Pancreas (tissue), 10 donors: ENCODE measurements at regions not wholly inside any gene's neighbourhood (a gene's known extent, or its start where the extent isn't known, plus 50 kb on each side); places are given as distances from the start of the nearest gene placed in this dataset.
"Not testable (repeated sequence)": the region's sequence is repeated elsewhere in the genome, so short reads cannot be mapped to it uniquely, and the experiment has no call there.

Experiments
- ATAC-seq, 4 donors: fragments of 200-7000 bp; cut with Tn5 transposase; one replicate each; pipeline versions ENCODE4 v1.8.0 to v1.9.1; 2020; ENCODE audit warnings: mild to moderate bottlenecking in 4 of 4, moderate library complexity in 4 of 4
- DNase-seq, 6 donors: peaks; one replicate each; pipeline ENCODE4 v3.0.0-alpha.2; 2020
- FAIRE-seq: peaks from 2 replicates; lab custom pipeline; 2012; peaks lifted over from hg19 to GRCh38; lab: Jason Lieb, UNC
- H3K27ac ChIP-seq, 4 donors: fragments of 200-600 bp; sonication (generic); 1 replicate in 3 of 4; 2 replicates in 1 of 4; pipeline versions ENCODE4 v1.5.0 to v1.8.0; 2020
- H3K27me3 ChIP-seq, 4 donors: fragments of 200-600 bp; one replicate each; pipeline ENCODE4 v1.8.0; 2021
- H3K36me3 ChIP-seq, 3 donors: fragments of 200-600 bp; sonication (generic) in 1 of 3; one replicate each; pipeline versions ENCODE4 v1.5.0 to v1.8.0; 2020 to 2021
- H3K4me1 ChIP-seq, 3 donors: fragments of 200-600 bp; one replicate each; pipeline ENCODE4 v1.8.0; 2021
- H3K4me3 ChIP-seq, 4 donors: fragments of 200-600 bp; sonication (generic) in 2 of 4; one replicate each; pipeline versions ENCODE4 v1.5.0 to v1.8.0; 2020 to 2021
- H3K9me3 ChIP-seq, 4 donors: fragments of 200-600 bp; one replicate each; pipeline ENCODE4 v1.8.0; 2021
- CTCF ChIP-seq, 4 donors: fragments of 200-600 bp; sonication (generic) in 3 of 4; IDR thresholded peaks; one replicate each; pipeline versions ENCODE4 v1.5.0 to v1.8.0; 2021; ENCODE audit warnings: antibody characterized with exemption in 4 of 4
- WGBS, 2 donors: extraction: QIAGEN DNeasy Blood & Tissue Kit; methylation state at CpG; one replicate each; pipeline ENCODE4 v1.1.7; 2013; 5-methylcytosine and 5-hydroxymethylcytosine counted together
- intact Hi-C, 3 donors: fragments of 100-400 bp; cut with DNase I; formaldehyde crosslinking; loops; one replicate each; pipeline versions ENCODE4 v1.11.1 to v1.14.2; 2022
- donor health status: healthy with polysubstance abuse.
- donor health status: DM: no; HTN: no; CAD: no; lungs with moderate emphysema.
- donor health status: DM: no; HTN: no; CAD: no.
- donor health status: control.
- donor health status: control.
- donor health status: Bipolar disorder and iron deficiency.
- donor health status: DM: yes; HTN: yes; CAD: no.
- donor health status: DM: no; HTN: no; CAD: no.
- donor health status: DM: no; HTN: no; CAD: no.
- donor health status: DM: yes; HTN: yes; CAD: no.

- WGBS, 2 donors = 58 to 61% methylated on average over 5 of the region's 5 CpGs
- Histone ChIP-seq H3K4me1 (no peaks in the 10 kb centered on the region), H3K9me3 (no peaks in the 10 kb centered on the region), H3K27ac (no peak overlapping the region), H3K4me3 (no peak overlapping the region), H3K27me3 (no peaks in the 10 kb centered on the region), H3K36me3 (no peaks in the 10 kb centered on the region)
- DNase-seq (no peak), ATAC-seq (no peak), FAIRE-seq (no peak)
- intact Hi-C loops = no loop called here
- no peak for TF ChIP-seq CTCF (IDR thresholded peaks at IDR 0.05)
These were observed 324.0 kb upstream of the SETBP1 start for GRCh38 chr18:44356566-44357157.

- Histone ChIP-seq H3K4me3 (no peak overlapping the region), H3K27ac (no peak overlapping the region), H3K27me3 (no peaks in the 10 kb centered on the region), H3K9me3 (no peaks in the 10 kb centered on the region), H3K4me1 (no peaks in the 10 kb centered on the region), H3K36me3 (no peaks in the 10 kb centered on the region)
- no peak for DNase-seq
- no peak for FAIRE-seq
- ATAC-seq = no peak
- 34 to 37% methylated on average over 2 of the region's 2 CpGs for WGBS, 2 donors
- no peak for TF ChIP-seq CTCF (IDR thresholded peaks at IDR 0.05)
- intact Hi-C loops = no loop called here
These were observed 322.3 kb upstream of the SETBP1 start for GRCh38 chr18:44358402-44358801.

- H3K4me3 ChIP-seq, DNase-seq, H3K9me3 ChIP-seq, FAIRE-seq, H3K36me3 ChIP-seq, intact Hi-C loops, H3K27me3 ChIP-seq, H3K27ac ChIP-seq, H3K4me1 ChIP-seq, ATAC-seq: not testable (repeated sequence)
- WGBS, 2 donors = 95 to 97% methylated on average over 1 of the region's 1 CpG
These were observed 320.9 kb upstream of the SETBP1 start for GRCh38 chr18:44359741-44360140.

- H3K9me3 ChIP-seq, H3K4me3 ChIP-seq, H3K36me3 ChIP-seq, H3K4me1 ChIP-seq, FAIRE-seq, intact Hi-C loops, H3K27ac ChIP-seq, H3K27me3 ChIP-seq, ATAC-seq, DNase-seq: not testable (repeated sequence)
- 97 to 98% methylated on average over 1 of the region's 1 CpG for WGBS, 2 donors
These were observed 318.5 kb upstream of the SETBP1 start for GRCh38 chr18:44362213-44362612.

GRCh38 chr18:44370861-44371260, 309.8 kb upstream of the SETBP1 start:
- no peaks in the 10 kb centered on the region for H3K9me3 ChIP-seq
- FAIRE-seq (no peak), DNase-seq (no peak), ATAC-seq (no peak)
- H3K27me3 ChIP-seq = no peaks in the 10 kb centered on the region
- H3K36me3 ChIP-seq = no peaks in the 10 kb centered on the region
- H3K4me1 ChIP-seq = no peaks in the 10 kb centered on the region
- no peak overlapping the region for H3K4me3 ChIP-seq
- no peak overlapping the region for H3K27ac ChIP-seq
- TF ChIP-seq CTCF (IDR thresholded peaks at IDR 0.05) = no peak
- 21 to 37% methylated on average over 1 of the region's 1 CpG for WGBS, 2 donors
- intact Hi-C loops = no loop called here

- FAIRE-seq = no peak
- no peaks in the 10 kb centered on the region for H3K4me1 ChIP-seq
- H3K4me3 ChIP-seq = no peak overlapping the region
- no peak overlapping the region for H3K27ac ChIP-seq
- no peaks in the 10 kb centered on the region for H3K9me3 ChIP-seq
- no peaks in the 10 kb centered on the region for H3K27me3 ChIP-seq
- no peak for DNase-seq
- intact Hi-C loops = no loop called here
- 81 to 88% methylated on average over 3 of the region's 3 CpGs for WGBS, 2 donors
- no peaks in the 10 kb centered on the region for H3K36me3 ChIP-seq
- no peak for ATAC-seq
- no peak for TF ChIP-seq CTCF (IDR thresholded peaks at IDR 0.05)
These were observed 305.7 kb upstream of the SETBP1 start for GRCh38 chr18:44374966-44375365.
